Ovary (tissue), 7 donors: ENCODE measurements at regions not wholly inside any gene's neighbourhood (a gene's known extent, or its start where the extent isn't known, plus 50 kb on each side); places are given as distances from the start of the nearest gene placed in this dataset.

Experiments used
- DNase-seq, 5 donors: peaks; one replicate each; pipeline ENCODE4 v3.0.0-alpha.2; 2019 to 2020
- H3K27ac ChIP-seq, 2 donors: fragments of 200-600 bp; one replicate each; pipeline versions ENCODE4 v1.5.1 to v1.8.0; 2019 to 2022
- H3K27me3 ChIP-seq: fragments of 200-600 bp; one replicate; pipeline ENCODE4 v1.8.0; 2022
- H3K36me3 ChIP-seq: fragments of 200-600 bp; sonication (generic); one replicate; pipeline ENCODE4 v1.5.1; 2019
- H3K4me1 ChIP-seq: one replicate; pipeline ENCODE4 v1.8.1; 2013; ENCODE audit warnings: mild to moderate bottlenecking, moderate library complexity; ENCODE audit not compliant: insufficient read depth
- H3K4me3 ChIP-seq: fragments of 200-600 bp; sonication (generic); one replicate; pipeline ENCODE4 v1.5.1; 2017
- H3K9me3 ChIP-seq, 2 donors: fragments of 200-600 bp in 1 of 2; sonication (generic) in 1 of 2; one replicate each; pipeline versions ENCODE4 v1.5.1 to v1.8.1; 2013 to 2019; ENCODE audit warnings: mild to moderate bottlenecking in 1 of 2, moderate library complexity in 1 of 2
- EP300 ChIP-seq: sonication (generic); formaldehyde crosslinking; IDR thresholded peaks from one replicate; pipeline ENCODE4 v1.6.1; 2017; ENCODE audit warnings: antibody characterized with exemption
- POLR2A ChIP-seq: fragments of 450-650 bp; IDR thresholded peaks from one replicate; pipeline ENCODE4 v1.6.1; 2017; ENCODE audit warnings: antibody characterized with exemption, mild to moderate bottlenecking, moderate library complexity
- WGBS, 3 donors: extraction: QIAGEN DNeasy Blood & Tissue Kit in 1 of 3; methylation state at CpG; one replicate each; pipeline versions ENCODE4 v1.1.5 to v1.1.7; 2013 to 2017; 5-methylcytosine and 5-hydroxymethylcytosine counted together
- intact Hi-C, 4 donors: fragments of 100-400 bp; cut with DNase I; formaldehyde crosslinking; loops; one replicate each; pipeline versions ENCODE4 v1.11.0 to v1.15.1; 2022 to 2023
- TF ChIP-seq, protein P1 (sequence below), 3 donors: fragments of 450-650 bp in 2 of 3; fragments of 200-600 bp in 1 of 3; IDR thresholded peaks; one replicate each; pipeline versions ENCODE4 v1.5.1 to v1.8.0; 2016 to 2022; ENCODE audit warnings: antibody characterized with exemption in 3 of 3, mild to moderate bottlenecking in 1 of 3
- donor health status: DM: no; HTN: no; CAD: no; lungs with moderate emphysema.
- donor health status: DM: no; HTN: no; CAD: no.
- donor health status: Bipolar disorder and iron deficiency.
- donor health status: DM: no; HTN: no; CAD: no.
- donor health status: DM: yes; HTN: yes; CAD: no.

DNA sequence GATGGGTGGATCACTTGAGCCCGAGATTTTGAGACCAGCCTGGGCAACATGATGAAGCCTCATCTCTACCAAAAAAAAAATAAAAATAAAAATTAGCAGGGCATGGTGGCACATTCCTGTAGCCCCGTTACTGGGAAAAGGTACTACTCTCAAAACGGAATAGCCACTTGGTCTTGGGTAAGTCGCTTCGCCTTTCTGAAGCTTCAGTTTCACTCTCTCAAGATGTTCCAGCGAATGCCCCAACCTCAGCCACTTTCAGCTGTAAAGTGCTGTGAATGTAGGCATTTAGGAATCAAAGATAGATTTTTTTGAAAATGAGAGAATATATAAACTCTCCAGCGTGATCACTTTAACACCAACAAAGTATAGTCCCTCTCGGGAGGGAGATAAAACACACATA is 154.1 kb upstream of the HS3ST3A1 start:
- no peaks in the 10 kb centered on the region for H3K36me3 ChIP-seq
- TF ChIP-seq POLR2A: no peak
- TF ChIP-seq, protein P1, sequence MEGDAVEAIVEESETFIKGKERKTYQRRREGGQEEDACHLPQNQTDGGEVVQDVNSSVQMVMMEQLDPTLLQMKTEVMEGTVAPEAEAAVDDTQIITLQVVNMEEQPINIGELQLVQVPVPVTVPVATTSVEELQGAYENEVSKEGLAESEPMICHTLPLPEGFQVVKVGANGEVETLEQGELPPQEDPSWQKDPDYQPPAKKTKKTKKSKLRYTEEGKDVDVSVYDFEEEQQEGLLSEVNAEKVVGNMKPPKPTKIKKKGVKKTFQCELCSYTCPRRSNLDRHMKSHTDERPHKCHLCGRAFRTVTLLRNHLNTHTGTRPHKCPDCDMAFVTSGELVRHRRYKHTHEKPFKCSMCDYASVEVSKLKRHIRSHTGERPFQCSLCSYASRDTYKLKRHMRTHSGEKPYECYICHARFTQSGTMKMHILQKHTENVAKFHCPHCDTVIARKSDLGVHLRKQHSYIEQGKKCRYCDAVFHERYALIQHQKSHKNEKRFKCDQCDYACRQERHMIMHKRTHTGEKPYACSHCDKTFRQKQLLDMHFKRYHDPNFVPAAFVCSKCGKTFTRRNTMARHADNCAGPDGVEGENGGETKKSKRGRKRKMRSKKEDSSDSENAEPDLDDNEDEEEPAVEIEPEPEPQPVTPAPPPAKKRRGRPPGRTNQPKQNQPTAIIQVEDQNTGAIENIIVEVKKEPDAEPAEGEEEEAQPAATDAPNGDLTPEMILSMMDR (IDR thresholded peaks at IDR 0.05): no peak
- TF ChIP-seq EP300: no peak
- WGBS, 3 donors: 88 to 92% (median 91%) methylated on average over 8 of the region's 8 CpGs
- intact Hi-C loops: no loop called here
- no peaks in the 10 kb centered on the region for H3K27me3 ChIP-seq
- no peaks in the 10 kb centered on the region for H3K9me3 ChIP-seq
- no peak overlapping the region for H3K4me3 ChIP-seq
- DNase-seq: no peak
- H3K4me1 ChIP-seq: no peaks in the 10 kb centered on the region
- H3K27ac ChIP-seq: no peak overlapping the region

DNA sequence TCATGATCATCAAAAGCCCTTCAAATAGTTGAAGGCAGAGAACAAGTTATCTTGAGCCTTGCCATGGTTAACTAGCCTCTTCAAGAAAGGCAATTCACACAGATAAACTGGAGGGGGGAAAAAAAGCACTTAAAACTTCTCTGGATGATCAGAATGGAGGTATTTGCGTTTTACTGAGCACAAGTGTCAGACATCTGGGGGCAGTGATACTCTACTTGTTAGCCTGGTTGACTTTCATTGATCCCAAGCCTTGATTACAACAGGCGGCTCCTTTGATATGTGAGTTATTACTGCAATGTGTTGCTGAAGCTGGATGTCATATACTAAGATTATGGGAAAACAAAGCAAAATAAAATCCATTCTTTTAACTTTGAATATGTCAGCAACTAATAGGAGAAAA is 155.0 kb upstream of the HS3ST3A1 start:
- no peaks in the 10 kb centered on the region for H3K4me1 ChIP-seq
- intact Hi-C loops: no loop called here
- WGBS, 3 donors: 58 to 67% (median 62%) methylated on average over 2 of the region's 2 CpGs

DNA sequence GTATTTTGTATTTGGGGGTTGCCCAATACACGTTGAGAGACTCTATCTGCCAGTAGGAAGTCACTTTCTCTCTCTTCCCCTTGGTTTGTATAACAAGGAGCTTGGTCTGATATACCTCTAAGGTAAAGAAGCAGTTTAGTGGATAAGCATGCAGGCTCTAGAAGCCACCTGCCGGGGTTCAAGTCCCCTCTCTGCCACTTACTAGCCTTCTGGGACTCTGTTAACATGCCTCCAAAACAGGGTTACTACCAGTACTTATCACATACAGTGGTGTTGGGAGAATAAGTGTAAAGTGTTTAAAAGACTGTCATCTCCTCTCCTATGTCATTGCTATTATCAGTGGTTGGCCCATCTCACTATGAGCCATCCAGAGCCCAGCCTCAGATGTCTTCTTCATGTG is 156.1 kb upstream of the HS3ST3A1 start:
- TF ChIP-seq EP300 (no peak), POLR2A (no peak)
- TF ChIP-seq, protein P1 (IDR thresholded peaks at IDR 0.05): no peak
- no peak overlapping the region for H3K4me3 ChIP-seq
- intact Hi-C loops: no loop called here

More for the DNA sequence above, 155.0 kb upstream of the HS3ST3A1 start:
- no peak for DNase-seq
- Histone ChIP-seq H3K4me3 (no peak overlapping the region), H3K27ac (no peak overlapping the region), H3K36me3 (no peaks in the 10 kb centered on the region), H3K9me3 (no peaks in the 10 kb centered on the region), H3K27me3 (no peaks in the 10 kb centered on the region)
- TF ChIP-seq, protein P1 (IDR thresholded peaks at IDR 0.05): no peak
- TF ChIP-seq EP300 (no peak), POLR2A (no peak)

DNA sequence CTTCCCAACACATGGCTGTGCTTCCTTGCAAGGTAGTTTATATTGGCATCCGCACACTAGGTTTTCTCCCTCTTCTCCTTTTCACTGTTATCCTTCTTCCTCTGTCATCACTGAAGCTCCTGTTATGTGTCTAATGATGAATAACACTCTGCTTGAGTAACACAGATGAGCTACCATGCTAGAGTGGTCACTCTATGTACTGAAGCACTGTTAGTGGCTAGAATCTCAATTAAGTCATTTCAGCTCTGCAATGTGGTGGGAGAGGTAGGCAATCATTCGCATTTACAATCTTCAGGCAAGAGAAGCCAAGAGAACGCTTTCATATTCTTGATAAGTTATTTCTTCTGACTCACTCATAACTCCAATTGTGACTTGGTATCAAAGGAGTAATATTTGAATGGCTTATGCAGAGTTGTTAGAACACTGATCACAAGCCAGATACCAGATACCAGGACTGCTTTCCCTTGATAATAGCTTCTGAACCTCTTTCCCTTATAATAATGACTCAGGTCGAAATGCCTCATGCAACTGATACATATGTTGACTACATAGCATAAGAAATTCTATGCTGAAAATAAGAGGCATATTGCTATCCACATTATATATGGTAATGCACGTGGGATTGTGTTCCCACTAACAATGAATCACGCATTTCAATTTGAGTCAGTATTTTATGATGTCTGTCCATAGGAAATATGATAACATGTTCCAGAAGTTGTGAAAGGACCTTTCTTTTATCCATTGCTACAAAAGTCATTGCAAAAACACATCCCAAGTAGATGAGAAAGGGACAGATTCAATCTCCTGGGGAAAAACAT is 158.0 kb upstream of the HS3ST3A1 start:
- no peak overlapping the region for H3K4me3 ChIP-seq
- intact Hi-C loops: no loop called here
- no peak for DNase-seq
- no peaks in the 10 kb centered on the region for H3K36me3 ChIP-seq
- no peaks in the 10 kb centered on the region for H3K4me1 ChIP-seq
- no peak overlapping the region for H3K27ac ChIP-seq
- no peak for TF ChIP-seq EP300
- TF ChIP-seq, protein P1 (IDR thresholded peaks at IDR 0.05): no peak
- no peak for TF ChIP-seq POLR2A
- no peaks in the 10 kb centered on the region for H3K27me3 ChIP-seq
- WGBS, 3 donors: 67 to 79% (median 76%) methylated on average over 6 of the region's 6 CpGs
- no peaks in the 10 kb centered on the region for H3K9me3 ChIP-seq

More for the DNA sequence above, 156.1 kb upstream of the HS3ST3A1 start:
- Histone ChIP-seq H3K9me3 (no peaks in the 10 kb centered on the region), H3K27ac (no peak overlapping the region), H3K27me3 (no peaks in the 10 kb centered on the region), H3K36me3 (no peaks in the 10 kb centered on the region), H3K4me1 (no peaks in the 10 kb centered on the region)
- no peak for DNase-seq
- 85 to 90% (median 89%) methylated on average over 2 of the region's 2 CpGs for WGBS, 3 donors
